ENCODE measurements at regions not wholly inside any gene's neighbourhood (a gene's known extent, or its start where the extent isn't known, plus 50 kb on each side); places are given as distances from the start of the nearest gene placed in this dataset.

DNA sequence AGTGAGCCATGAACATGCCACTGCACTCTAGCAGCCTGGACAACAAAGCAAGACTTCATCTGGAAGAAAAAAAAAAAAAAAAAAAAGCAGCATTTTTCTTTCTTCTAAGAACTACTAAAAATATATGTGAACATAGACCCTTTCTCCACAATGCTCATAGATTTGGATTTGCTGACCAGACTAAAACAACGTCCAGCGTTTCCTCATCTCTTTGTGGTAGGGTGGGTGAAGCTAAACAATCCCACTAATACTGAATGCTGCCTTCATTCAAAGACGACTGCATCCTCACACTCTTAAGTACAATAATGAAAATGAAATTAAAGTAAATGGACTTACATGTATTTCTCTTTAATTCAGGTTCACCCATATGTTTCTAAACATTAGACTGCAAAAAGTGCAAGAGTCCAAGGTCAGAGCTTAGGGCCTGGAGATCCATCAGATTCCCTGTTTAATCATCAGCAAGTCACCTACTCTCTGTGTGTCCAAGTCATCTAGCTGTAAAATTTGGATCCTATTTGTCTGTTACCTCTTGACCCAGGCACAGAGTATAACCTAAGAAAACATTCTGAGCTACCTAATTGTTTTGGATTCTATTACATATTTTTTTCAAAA, 99.4 kb upstream of the NHSL1 start:
- H3K27ac Mint-ChIP-seq = no peak overlapping the region
- H3K9me3 Mint-ChIP-seq = no peaks in the 10 kb centered on the region
- DNase-seq = no peak
- intact Hi-C loops (cut with micrococcal nuclease) = loop anchor here (10.0 kb wide), 1 partner anchor 536 kb away; the partner anchor contains the start of gene HECA
- no peak overlapping the region for H3K4me3 Mint-ChIP-seq
- H3K27me3 Mint-ChIP-seq (ENCODE audit: low read depth) = peaks cover 10% of the 10 kb centered on the region
- H3K4me1 Mint-ChIP-seq (ENCODE audit: low read depth) = peaks cover 9% of the 10 kb centered on the region
- CTCF ChIA-PET = interaction anchor here (0.7 to 1.2 kb wide), 5 partner anchors 10 to 493 kb away, joined by 3 to 4 read pairs (median 3); no protein-coding TSS in a partner anchor
- no peaks in the 10 kb centered on the region for H3K36me3 Mint-ChIP-seq (ENCODE audit: low read depth)

- H3K36me3 Mint-ChIP-seq (ENCODE audit: low read depth) = no peaks in the 10 kb centered on the region
- no peak overlapping the region for H3K4me3 Mint-ChIP-seq
- intact Hi-C loops (cut with micrococcal nuclease) = no loop called here
- no peak for DNase-seq
- CTCF ChIA-PET = no interaction called here
- peaks cover 21% of the 10 kb centered on the region for H3K27me3 Mint-ChIP-seq (ENCODE audit: low read depth)
- H3K9me3 Mint-ChIP-seq = no peaks in the 10 kb centered on the region
- no peak overlapping the region for H3K27ac Mint-ChIP-seq
- no peaks in the 10 kb centered on the region for H3K4me1 Mint-ChIP-seq (ENCODE audit: low read depth)
Measured at GRCh38 chr6:138600261-138600660, 101.0 kb upstream of the NHSL1 start.

DNA sequence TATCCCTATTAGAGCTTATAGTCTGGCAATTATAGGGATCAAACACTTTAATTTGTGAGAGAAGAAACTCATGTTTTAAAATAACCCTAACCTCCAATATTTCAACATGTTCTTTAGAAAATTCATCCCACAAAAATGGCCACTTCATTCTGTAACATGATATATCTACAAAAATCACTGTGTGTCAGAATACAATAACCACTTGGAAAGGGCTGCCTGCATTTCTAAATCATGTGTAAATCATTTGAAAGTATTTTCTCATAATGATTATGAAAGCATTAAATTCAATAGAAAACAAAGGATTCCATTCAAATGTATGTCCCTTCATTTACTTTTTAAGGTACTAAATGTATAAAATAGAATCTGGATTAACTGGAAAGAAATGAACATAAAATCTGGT, 101.4 kb upstream of the NHSL1 start:
- CTCF ChIA-PET = no interaction called here

DNA sequence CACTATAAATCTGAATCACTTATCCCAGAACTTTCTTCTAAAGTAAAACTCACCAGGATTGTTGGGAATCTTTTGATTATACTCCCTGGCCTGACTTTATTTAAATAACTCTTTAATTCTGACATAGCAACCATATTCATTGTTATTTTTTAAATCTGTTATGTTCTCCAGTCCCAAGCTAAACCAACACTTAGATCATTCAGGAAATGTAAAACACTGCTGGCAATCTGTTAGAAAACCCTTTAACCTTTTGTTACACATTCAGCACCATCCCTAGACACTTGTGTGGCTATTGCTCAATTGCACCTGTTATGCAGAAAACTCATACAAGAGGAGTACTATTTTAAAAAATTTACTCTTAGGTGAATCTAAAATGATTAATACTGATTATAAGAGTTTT, 101.8 kb upstream of the NHSL1 start:
- DNase-seq = no peak
- Mint-ChIP-seq H3K4me3 (no peak overlapping the region), H3K27me3 (ENCODE audit: low read depth) (peaks cover 25% of the 10 kb centered on the region), H3K36me3 (ENCODE audit: low read depth) (no peaks in the 10 kb centered on the region), H3K4me1 (ENCODE audit: low read depth) (no peaks in the 10 kb centered on the region), H3K9me3 (no peaks in the 10 kb centered on the region), H3K27ac (no peak overlapping the region)
- intact Hi-C loops (cut with micrococcal nuclease) = no loop called here
- CTCF ChIA-PET = no interaction called here

More for the DNA sequence above, 101.4 kb upstream of the NHSL1 start:
- H3K9me3 Mint-ChIP-seq = no peaks in the 10 kb centered on the region
- H3K27ac Mint-ChIP-seq = no peak overlapping the region
- no peak for DNase-seq
- peaks cover 25% of the 10 kb centered on the region for H3K27me3 Mint-ChIP-seq (ENCODE audit: low read depth)
- intact Hi-C loops (cut with micrococcal nuclease) = no loop called here
- H3K4me3 Mint-ChIP-seq = no peak overlapping the region
- H3K4me1 Mint-ChIP-seq (ENCODE audit: low read depth) = no peaks in the 10 kb centered on the region
- no peaks in the 10 kb centered on the region for H3K36me3 Mint-ChIP-seq (ENCODE audit: low read depth)

DNA sequence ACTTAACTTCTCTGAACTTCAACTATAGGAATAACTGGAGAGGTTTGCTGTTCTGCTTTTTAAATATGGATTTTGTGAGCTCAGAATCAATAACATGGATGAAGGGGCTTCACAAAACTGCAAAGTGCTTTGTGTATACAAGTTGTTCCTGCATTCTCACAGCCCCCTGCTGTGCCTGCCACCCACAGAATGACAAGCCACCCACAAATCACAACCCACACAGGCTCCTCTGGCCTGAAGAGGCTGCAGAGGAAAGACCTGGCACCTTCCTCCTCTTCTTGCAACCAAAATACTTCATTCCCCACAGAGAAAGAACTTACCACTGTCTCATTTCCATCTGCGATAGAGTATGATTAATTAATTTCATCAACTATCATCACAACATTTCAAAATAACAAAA, 106.7 kb upstream of the NHSL1 start:
- peaks cover 29% of the 10 kb centered on the region for H3K27me3 Mint-ChIP-seq (ENCODE audit: low read depth)

DNA sequence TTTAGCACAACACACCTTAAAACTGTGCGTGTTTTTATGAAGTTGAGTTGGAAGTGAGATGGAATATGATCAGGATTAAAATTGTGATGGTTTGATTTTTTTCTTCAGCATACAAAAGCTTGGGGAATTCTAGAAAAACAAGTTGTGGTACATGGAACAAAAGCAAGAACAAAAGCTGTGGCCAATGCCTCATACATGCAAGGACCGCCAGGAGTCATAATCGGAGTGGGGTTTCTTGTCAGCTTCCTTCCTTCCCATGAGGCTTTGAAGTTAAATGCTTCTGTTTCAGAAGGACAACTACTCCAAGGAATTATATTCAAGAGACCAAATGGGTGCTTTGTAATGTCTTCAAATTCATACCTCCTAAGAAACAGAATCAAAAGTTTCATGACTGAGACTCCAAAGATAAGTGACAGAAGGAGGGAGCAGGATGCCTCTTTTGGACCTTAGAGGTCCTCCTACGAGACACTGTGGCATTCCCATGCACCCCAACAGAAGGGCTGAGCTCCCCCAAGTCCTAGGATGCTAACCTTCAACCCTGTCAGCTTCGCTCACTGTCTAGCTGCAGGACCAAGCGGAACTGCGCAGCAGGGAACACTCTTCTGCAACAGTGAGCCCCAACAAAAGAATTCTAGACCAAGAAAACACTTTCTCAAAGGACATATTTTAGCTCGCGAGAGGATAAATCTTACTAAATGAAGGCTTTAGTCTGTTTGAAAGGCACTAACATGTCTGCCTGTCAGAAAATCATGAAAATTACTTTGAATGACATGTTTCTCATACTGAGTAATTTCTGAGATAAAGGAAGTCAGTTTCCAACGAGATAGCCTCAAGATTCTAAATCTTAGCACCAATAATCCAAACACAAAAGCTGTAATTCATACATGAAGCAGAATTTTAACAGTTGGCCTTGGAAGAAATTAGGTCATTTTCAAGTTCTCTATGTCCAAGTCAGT, 108.5 kb upstream of the NHSL1 start:
- intact Hi-C loops (cut with micrococcal nuclease) = no loop called here
- Mint-ChIP-seq H3K27ac (no peak overlapping the region), H3K4me1 (ENCODE audit: low read depth) (no peaks in the 10 kb centered on the region), H3K9me3 (no peaks in the 10 kb centered on the region), H3K4me3 (no peak overlapping the region), H3K36me3 (ENCODE audit: low read depth) (no peaks in the 10 kb centered on the region), H3K27me3 (ENCODE audit: low read depth) (peaks cover 23% of the 10 kb centered on the region)
- CTCF ChIA-PET = no interaction called here
- DNase-seq = no peak

More for the DNA sequence above, 106.7 kb upstream of the NHSL1 start:
- H3K4me3 Mint-ChIP-seq = no peak overlapping the region
- intact Hi-C loops (cut with micrococcal nuclease) = no loop called here
- H3K9me3 Mint-ChIP-seq = no peaks in the 10 kb centered on the region
- H3K36me3 Mint-ChIP-seq (ENCODE audit: low read depth) = no peaks in the 10 kb centered on the region
- CTCF ChIA-PET = interaction anchor here (0.6 to 1.0 kb wide), 4 partner anchors 12 to 83 kb away, joined by 3 to 4 read pairs (median 3); no protein-coding TSS in a partner anchor
- H3K27ac Mint-ChIP-seq = no peak overlapping the region
- H3K4me1 Mint-ChIP-seq (ENCODE audit: low read depth) = no peaks in the 10 kb centered on the region
- DNase-seq = no peak

DNA sequence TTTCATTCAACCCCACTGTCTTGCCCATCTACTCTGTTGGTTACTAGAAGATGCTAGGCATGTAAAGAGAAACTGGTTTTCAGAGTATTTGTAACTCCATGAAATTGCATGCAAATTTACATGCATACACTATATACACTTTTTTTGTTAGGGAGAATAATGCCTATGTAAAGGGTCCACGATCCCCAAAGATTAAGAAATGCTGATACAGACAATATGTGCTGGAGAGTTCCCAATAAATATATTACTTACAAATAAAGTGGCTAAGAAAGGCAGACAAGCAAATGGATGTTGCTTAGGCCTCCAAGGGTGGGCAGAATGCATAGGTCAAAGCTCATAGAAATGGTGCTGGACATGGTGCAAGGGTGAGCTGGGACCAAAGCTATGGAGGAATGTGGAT, 109.6 kb upstream of the NHSL1 start:
- H3K27ac Mint-ChIP-seq = no peak overlapping the region
- CTCF ChIA-PET = no interaction called here
- H3K4me1 Mint-ChIP-seq (ENCODE audit: low read depth) = no peaks in the 10 kb centered on the region
- no peaks in the 10 kb centered on the region for H3K9me3 Mint-ChIP-seq
- H3K36me3 Mint-ChIP-seq (ENCODE audit: low read depth) = no peaks in the 10 kb centered on the region
- H3K27me3 Mint-ChIP-seq (ENCODE audit: low read depth) = peaks cover 17% of the 10 kb centered on the region
- intact Hi-C loops (cut with micrococcal nuclease) = no loop called here
- DNase-seq = no peak
- H3K4me3 Mint-ChIP-seq = no peak overlapping the region

DNA sequence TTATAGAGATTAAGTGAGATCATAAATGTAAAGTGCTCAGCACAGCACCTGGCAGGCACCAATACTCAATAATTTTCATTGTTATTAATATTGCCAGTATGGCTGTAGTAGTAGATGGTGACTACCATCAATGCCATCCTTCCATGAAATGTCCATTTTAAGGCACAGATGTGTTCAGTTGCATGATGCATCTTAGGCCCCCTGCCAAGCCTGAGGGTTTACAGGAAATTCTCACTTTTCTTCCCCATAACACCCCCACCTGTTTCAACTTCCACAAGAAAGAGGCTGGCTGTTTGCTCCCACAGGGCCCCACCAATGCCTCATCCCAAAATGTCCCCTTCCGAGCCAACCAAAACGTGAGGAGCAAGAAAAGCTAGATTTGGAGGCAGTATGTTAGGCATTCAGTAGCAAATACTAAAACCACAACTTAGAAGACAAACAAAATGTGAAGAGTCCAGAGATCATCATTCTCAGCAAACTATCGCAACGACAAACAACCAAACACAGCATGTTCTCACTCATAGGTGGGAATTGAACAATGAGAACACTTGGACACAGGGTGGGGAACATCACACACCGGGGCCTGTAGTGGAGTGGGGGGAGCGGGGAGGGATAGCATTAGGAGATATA, 110.6 kb upstream of the NHSL1 start:
- Mint-ChIP-seq H3K4me3 (no peak overlapping the region), H3K36me3 (ENCODE audit: low read depth) (no peaks in the 10 kb centered on the region), H3K27me3 (ENCODE audit: low read depth) (peaks cover 9% of the 10 kb centered on the region), H3K27ac (no peak overlapping the region), H3K4me1 (ENCODE audit: low read depth) (no peaks in the 10 kb centered on the region), H3K9me3 (no peaks in the 10 kb centered on the region)
- CTCF ChIA-PET = no interaction called here
- DNase-seq = no peak
- intact Hi-C loops (cut with micrococcal nuclease) = no loop called here

GRCh38 chr6:138610816-138611215, 111.5 kb upstream of the NHSL1 start:
- H3K4me1 Mint-ChIP-seq (ENCODE audit: low read depth) = no peaks in the 10 kb centered on the region
- no peaks in the 10 kb centered on the region for H3K36me3 Mint-ChIP-seq (ENCODE audit: low read depth)
- CTCF ChIA-PET = no interaction called here
- H3K27ac Mint-ChIP-seq = no peak overlapping the region
- no peak for DNase-seq
- intact Hi-C loops (cut with micrococcal nuclease) = no loop called here
- H3K9me3 Mint-ChIP-seq = no peaks in the 10 kb centered on the region
- peaks cover 4% of the 10 kb centered on the region for H3K27me3 Mint-ChIP-seq (ENCODE audit: low read depth)
- no peak overlapping the region for H3K4me3 Mint-ChIP-seq

GRCh38 chr6:138614151-138614550, 114.9 kb upstream of the NHSL1 start:
- CTCF ChIA-PET = no interaction called here
- no peaks in the 10 kb centered on the region for H3K4me1 Mint-ChIP-seq (ENCODE audit: low read depth)
- intact Hi-C loops (cut with micrococcal nuclease) = no loop called here
- H3K9me3 Mint-ChIP-seq = no peaks in the 10 kb centered on the region
- no peak overlapping the region for H3K27ac Mint-ChIP-seq
- no peaks in the 10 kb centered on the region for H3K36me3 Mint-ChIP-seq (ENCODE audit: low read depth)
- no peak for DNase-seq
- H3K27me3 Mint-ChIP-seq (ENCODE audit: low read depth) = no peaks in the 10 kb centered on the region
- no peak overlapping the region for H3K4me3 Mint-ChIP-seq

- H3K4me1 Mint-ChIP-seq (ENCODE audit: low read depth) = no peaks in the 10 kb centered on the region
- H3K27ac Mint-ChIP-seq = no peak overlapping the region
- no peaks in the 10 kb centered on the region for H3K9me3 Mint-ChIP-seq
- intact Hi-C loops (cut with micrococcal nuclease) = no loop called here
- DNase-seq = no peak
- H3K4me3 Mint-ChIP-seq = no peak overlapping the region
- CTCF ChIA-PET = interaction anchor here (0.6 kb wide), 1 partner anchor 26 kb away, joined by 3 read pairs; no protein-coding TSS in a partner anchor
- no peaks in the 10 kb centered on the region for H3K27me3 Mint-ChIP-seq (ENCODE audit: low read depth)
- no peaks in the 10 kb centered on the region for H3K36me3 Mint-ChIP-seq (ENCODE audit: low read depth)
Measured at GRCh38 chr6:138618168-138618567, 118.9 kb upstream of the NHSL1 start.

DNA sequence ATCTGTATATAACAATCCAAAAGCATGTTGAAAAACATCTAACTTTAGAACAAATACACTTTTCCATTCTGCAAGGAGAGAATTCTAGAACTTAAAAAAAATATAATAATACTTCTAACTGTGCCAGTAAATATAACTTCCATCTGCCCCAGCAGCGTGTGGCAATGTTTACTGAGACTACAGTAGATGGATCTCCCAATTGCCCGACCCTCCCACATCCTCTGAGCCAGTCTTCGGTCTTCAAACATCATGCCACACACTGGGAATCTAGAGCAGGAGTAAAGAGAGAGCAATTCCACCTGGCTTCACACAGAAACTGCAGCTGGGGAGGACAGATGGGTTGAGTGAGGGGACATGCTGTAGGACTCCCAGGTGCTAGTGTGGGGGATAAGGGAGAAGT, 121.3 kb upstream of the NHSL1 start:
- Mint-ChIP-seq H3K36me3 (ENCODE audit: low read depth) (no peaks in the 10 kb centered on the region), H3K27me3 (ENCODE audit: low read depth) (no peaks in the 10 kb centered on the region), H3K4me3 (no peak overlapping the region), H3K9me3 (no peaks in the 10 kb centered on the region), H3K27ac (no peak overlapping the region), H3K4me1 (ENCODE audit: low read depth) (no peaks in the 10 kb centered on the region)
- intact Hi-C loops (cut with micrococcal nuclease) = no loop called here
- DNase-seq = no peak
- CTCF ChIA-PET = no interaction called here
